Limb (tissue), 2 donors: ENCODE measurements at regions not wholly inside any gene's neighbourhood (a gene's known extent, or its start where the extent isn't known, plus 50 kb on each side); places are given as distances from the start of the nearest gene placed in this dataset.

ENCODE experiments used
- DNase-seq, 2 donors: peaks; one replicate each; pipeline ENCODE4 v3.0.0-alpha.2; 2016; ENCODE audit errors: extremely low spot score in 2 of 2

GRCh38 chr15:70493376-70493775, 270.0 kb downstream of the UACA start:
- no peak for DNase-seq

DNA sequence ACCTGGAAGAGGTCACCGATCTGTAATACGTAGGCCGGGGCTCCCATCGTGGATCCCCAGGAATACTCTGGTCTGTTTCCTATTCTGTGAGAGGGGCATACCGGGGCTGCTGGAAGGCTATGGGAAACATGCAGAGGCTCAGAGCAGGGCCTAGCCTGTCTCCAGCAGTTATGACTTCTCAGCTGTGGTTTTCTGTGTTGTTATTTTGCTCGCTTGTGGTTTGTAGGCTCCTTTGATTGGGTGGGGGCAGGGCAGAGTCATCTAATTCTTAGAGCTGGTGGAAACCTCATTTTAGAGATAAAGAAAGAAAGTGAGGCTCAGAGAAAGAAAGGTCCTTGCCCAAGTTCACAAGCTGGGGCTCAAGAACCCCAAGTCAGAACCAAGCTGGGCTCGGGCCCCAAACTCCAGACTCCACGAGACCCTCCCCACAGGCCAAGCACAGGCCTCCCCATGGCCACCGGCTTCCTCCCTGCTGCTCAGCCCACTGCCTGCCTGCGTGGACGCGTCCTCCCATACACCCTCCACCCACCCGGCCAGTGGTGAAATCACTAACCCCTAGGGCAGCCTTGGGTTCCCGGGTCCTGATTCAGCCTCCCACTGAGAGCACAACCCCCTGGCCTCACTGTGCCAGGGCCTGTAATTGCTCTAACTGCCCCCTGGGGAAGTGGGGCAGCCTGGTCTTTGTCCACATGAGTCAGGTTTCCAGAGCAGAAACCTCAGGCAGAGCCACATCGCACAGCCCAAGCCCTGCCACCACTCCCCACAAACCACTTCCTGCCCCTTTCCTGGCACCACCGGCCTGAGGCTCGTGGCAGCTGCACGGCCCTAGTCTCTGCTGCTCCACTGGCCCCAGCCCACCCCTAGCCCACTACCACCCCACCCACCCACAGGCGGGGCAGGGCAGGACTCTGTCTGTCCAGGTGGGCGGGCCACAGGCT, 270.8 kb downstream of the UACA start:
- no peak for DNase-seq

DNA sequence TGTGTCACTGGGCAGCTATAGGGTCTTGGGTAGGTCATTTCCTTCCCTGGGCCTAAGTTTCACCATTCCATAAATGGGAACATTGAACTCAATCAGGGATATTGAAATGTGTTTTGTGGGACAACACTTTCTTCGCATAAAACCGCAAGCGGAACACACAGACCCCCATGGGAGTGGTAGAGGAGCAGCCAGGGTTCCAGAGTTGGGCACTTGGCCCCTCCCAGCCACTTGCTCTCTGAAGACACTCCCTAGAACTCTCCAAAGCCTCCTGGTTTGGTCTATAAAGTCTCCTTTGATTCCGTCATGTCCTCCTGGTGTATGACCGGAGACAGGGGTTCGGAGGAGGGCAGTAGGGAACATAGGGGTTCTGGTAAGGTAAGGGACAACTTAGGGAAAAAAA, 271.7 kb downstream of the UACA start:
- no peak for DNase-seq

DNA sequence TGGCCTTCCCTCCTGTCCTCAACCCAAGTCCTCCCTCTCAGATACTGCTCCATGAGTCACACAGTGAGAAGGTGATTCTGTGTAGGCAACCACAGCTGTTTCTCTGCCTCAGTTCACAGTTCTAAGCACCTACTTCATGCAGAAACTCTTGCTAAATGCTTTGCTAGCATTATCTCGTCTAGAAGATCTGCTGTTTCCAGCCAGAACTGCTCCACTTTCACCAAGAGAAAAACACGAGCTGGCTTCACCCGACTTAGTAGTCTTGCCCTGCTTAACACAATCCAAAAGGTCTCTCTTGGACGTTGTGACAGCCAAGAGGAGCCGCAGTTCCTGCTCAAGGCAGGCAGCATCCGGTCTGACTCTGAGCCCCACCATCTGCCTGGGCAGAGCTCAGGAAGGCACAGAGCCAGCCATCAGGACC, 272.1 kb downstream of the UACA start:
- DNase-seq, result no peak

GRCh38 chr15:70490838-70491155, 272.6 kb downstream of the UACA start:
- DNase-seq, result no peak

DNA sequence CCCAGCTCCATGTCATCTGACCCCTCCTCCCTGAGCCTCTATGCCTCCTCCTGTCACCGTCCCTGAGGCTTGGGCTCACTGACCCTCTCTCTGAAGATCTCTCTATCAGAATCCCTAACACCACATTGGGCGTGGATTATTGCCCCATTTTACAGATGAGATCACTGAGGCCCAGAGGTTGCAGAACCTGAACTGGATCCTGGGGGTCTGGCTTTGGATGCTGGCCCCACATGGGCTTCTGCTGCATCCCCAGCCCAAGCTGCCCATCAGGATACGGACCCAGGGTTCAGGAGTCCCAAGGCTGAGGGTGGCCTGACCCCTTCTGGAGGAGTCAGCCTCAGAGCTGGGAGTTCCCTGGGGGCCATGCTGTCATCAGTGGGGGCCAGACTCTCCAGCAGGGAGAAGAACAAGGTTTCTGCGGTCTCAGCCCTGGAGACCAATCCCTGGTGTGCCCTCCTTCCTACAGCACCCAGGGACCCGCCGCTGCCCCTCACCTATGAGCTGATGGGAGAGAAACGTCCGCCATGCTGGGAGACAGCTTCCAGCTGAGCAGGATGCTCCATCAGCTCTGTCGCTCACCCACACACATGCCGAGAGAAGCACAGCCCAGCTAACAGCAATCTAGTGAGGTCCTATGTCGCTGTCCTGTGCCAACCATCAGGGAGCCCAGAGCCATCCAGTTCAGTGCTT, 273.1 kb downstream of the UACA start:
- no peak for DNase-seq

- no peak for DNase-seq
These were observed 274.2 kb downstream of the UACA start for GRCh38 chr15:70488941-70489848.

- peak; percentile 37 to 83 for DNase-seq
These were observed 275.3 kb downstream of the UACA start for GRCh38 chr15:70488002-70488605.

- no peak for DNase-seq
These were observed 276.0 kb downstream of the UACA start for GRCh38 chr15:70487387-70487740.

DNA sequence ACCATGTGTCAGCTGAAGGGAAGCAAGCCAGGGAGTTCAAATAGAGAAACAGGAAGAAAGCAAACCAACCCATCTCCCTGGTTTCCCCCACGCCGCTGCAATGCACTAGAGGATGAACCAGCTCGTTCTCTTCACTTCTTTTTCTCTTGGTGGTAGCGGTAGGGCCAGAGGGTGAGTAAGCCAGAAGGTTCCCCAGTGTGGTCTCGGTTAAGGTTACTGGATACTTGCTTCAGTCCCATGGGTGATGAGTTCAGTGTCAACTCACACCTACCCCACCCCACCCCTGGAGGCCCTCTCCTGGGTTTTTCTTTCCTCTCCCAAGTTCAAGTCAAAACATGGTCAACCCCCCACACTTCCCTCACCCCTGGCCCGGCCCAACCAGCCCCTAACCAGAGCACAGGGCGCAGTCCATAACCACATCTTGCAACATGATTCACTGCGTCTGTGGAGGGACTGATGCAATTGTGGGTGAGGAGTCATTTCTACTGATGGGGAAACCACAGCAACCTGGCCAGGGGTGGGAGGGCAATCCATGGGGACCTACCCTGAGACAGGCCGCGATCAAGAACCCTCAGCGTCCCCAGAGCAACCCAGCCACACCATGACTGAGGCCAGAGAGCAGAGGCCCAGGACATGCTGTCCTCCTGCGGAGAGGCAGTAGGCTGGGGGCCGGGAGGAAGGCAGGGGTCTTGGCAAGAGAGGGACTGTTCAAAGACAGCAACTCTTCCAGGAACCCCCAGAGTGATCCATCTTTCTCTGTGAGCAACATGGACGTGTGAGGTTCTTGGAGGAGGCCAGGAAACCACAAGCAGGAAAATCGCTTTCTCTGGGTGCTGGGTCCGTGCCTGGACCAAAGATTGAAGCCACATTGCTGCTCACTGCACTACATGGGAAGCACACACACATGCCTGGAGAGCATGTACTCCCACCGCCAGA, 276.6 kb downstream of the UACA start:
- DNase-seq, result no peak

DNA sequence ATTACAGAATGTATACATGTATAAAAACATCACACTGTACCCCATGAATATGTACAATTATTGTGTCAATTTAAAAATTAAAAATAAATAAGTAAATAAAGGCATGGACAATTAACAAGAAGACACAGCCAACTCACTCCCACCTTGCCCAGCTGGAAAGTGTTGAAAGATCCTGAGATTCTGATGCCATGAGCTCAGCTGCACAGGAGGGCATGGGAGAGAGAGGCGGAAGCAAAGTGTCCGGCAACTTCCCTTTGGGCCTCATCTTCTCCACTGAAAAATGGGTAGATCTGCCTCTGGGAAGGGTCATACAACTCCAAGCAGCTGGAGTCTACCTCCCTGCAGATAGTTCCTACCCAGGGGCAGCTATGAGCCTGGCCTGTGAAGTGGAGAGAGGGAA, 277.3 kb downstream of the UACA start:
- DNase-seq, result no peak

GRCh38 chr15:70484993-70485392, 278.4 kb downstream of the UACA start:
- DNase-seq, result no peak

GRCh38 chr15:70483513-70483912, 279.8 kb downstream of the UACA start:
- DNase-seq, result no peak

GRCh38 chr15:70480196-70480856, 283.0 kb downstream of the UACA start:
- DNase-seq, result no peak

DNA sequence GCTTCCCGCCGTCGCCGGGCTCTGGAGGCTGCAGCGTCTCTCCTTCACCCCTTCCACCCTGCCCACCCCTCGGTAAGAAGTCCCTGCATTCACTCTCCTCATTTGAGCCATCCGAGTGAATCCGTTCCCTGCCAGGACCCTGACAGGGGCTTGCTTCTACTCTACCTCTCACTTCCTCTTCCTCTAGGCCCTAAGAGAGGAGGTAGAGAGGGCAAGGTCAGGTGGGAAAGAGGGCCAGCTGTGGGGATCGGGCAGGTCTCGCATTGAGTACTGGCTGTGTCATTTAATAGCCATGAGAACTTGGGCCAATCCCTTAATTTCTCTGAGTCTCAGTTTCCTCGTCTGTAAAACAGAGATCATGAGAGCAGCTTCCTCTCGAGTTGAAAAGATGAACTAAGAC, 283.6 kb downstream of the UACA start:
- DNase-seq, result no peak

DNA sequence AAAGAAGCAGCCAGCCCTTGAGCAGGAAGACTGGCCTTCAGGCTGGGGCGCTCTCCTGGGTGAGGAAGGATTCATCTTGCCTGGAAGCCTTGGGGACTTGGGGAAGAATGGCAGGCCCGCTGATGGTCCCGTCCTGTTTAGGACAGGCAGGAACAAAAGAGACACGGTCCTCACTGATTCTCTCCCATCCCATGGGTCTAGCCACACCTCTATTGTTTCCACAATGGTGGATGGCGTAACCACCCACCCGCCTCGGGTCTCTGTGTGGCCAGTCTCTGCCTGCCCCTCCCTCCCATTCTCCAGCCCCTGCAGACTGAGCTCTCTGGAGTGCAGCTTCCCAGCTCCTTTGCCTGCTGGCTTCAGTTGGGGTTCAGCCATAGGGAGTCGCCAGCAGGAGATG, 284.3 kb downstream of the UACA start:
- DNase-seq, result no peak

GRCh38 chr15:70478251-70478990, 284.9 kb downstream of the UACA start:
- no peak for DNase-seq

DNA sequence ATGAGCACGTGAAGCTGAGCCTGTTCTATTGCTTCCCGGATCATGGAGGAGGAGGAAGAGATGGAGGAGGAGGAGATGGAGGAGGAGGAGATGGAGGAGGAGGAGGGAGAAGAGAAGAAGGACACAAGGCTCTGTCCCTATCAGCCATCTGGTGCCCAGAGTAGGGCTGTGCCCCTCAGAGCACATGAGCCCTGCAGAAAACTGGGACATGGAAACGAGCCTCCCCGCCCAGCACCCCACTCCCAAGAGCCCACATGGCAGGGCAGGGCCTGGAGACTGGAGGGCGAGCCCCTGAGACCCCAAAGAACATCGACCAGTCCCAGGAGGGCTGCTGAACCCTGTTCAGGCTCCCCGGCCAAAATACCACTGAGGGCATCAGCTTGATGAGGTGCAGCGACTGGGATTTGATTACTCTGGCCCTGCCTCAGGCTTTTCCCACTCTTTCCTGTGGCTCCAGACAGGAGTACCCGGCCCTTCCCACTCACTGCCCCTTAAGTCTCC, 285.6 kb downstream of the UACA start:
- no peak for DNase-seq

- no peak for DNase-seq
These were observed 286.9 kb downstream of the UACA start for GRCh38 chr15:70476441-70476840.
